Brain pericyte (primary cell): ENCODE measurements at regions not wholly inside any gene's neighbourhood (a gene's known extent, or its start where the extent isn't known, plus 50 kb on each side); places are given as distances from the start of the nearest gene placed in this dataset.
"Not testable (repeated sequence)": the region's sequence is repeated elsewhere in the genome, so short reads cannot be mapped to it uniquely, and the experiment has no call there.

Experiments
- DNase-seq: peaks from one replicate; pipeline ENCODE4 v3.0.0-alpha.2; 2012; ENCODE audit warnings: low read depth, low spot score

- DNase-seq, result no peak
Observed at GRCh38 chr6:92160226-92160625, 1259.1 kb downstream of the EPHA7 start.

DNA sequence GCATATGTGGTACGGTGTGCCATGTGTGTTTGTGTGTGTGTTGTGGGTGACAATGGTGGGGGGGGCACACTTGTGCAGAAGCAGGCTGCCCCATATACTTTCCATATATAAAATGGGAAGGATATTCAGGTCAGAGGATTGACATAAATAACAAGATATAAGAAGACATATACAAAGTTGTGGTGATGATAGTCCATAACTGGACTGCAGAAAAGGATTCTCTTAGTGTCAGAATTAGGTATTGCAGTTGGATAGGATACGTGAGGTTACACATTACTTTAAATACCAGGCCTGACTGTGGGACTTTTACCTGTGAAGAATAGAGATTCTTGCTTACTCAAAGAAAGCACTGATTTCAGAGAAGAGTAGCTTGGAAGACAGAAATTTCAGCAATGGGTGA is 1260.3 kb downstream of the EPHA7 start:
- DNase-seq, result no peak

- DNase-seq, result no peak
Observed at GRCh38 chr6:92150553-92150952, 1268.8 kb downstream of the EPHA7 start.

DNA sequence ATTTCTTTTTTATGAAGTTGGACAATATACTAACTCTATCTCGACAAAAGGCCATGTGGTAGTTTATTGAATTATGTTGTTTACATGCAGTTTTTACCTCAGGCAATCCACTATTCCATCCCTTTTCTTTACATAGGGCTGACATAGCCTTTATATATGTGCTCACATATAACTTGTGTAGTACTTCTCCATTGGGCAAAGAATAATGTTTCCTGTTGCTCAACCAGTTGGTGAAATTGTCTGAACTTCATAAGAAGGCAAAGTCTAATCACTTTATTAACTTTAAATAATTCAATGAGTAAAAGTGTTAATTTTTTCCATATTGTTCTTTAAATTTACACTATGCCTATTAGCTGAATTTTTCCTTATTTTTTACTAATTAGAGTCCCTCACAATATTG is 1272.1 kb downstream of the EPHA7 start:
- DNase-seq, result no peak

DNA sequence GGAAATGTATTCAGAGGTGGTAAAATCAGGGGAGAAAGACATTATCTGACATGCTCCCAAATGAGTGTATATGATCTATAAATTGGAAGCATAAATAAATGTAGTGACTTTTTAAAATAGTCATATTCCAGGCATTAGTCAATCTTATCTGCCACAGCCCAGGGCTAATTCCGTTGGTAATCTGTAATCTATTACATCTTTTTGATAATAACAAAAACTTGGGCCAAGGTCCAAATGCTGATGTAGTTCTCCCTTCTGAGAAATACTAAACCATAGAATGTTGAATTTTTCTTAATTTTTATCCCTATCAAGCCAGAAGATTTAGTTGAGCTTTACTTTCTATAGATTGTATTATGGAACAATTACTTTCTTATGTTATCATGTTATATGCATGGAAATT is 1279.8 kb downstream of the EPHA7 start:
- DNase-seq, result no peak

DNA sequence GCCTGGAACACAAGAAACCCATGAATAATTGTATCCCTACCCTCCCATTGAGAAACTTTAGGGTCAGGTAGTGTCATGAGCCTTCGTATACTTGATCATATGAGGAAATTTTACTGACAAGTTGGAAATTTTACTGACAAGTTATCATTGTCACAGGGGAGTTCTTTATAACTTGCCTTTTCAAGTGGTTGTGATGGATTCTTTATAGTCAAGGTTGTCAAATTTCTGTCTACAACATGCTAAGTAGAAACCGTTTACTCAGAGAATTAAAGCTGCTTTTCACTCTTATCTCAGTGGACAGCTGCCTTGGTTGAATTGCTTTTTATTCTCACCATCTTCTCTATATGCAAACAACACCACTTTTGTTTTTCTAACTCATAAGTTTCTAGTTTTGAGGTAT is 1286.4 kb downstream of the EPHA7 start:
- no peak for DNase-seq

DNA sequence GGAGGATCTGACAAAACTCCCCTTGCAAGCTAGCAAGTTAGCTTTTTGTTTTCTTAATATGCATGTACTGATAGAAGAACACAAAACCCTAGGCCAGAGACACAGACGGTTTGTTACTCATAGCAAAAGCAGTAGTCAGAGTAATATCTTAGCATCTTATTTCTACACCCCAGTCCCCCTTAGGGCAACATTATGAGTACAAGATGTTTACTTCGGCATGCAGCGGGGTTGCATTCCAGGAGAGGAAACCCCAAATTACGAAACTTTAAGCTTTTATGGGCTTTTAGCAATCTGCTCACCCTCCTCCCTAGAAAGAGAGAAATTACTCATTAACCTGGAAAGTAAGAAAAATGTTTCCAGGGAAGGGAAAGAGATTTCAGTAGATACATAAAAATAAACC is 1286.9 kb downstream of the EPHA7 start:
- DNase-seq, result no peak

GRCh38 chr6:92130944-92131343 is 1288.4 kb downstream of the EPHA7 start:
- no peak for DNase-seq

GRCh38 chr6:92126983-92127382 is 1292.4 kb downstream of the EPHA7 start:
- no peak for DNase-seq

DNA sequence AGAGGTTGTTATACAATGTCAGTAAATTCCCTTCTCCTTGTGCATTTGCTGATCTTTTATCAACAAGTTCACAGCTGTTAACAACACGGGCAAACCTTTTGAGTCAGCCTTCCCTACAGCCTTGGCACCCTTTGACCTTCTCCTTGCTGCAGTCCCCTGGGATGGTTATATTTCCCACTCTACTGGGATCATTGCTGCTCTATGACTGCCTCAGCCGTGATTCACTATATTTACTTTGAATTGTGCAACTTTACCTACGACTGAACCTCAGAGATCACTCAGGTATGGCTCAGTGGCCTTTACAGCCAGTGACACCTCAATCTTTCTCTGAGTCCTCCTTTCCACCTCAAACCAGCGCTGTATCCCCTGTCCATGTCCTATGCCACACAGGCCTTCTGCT is 1293.3 kb downstream of the EPHA7 start:
- no peak for DNase-seq

DNA sequence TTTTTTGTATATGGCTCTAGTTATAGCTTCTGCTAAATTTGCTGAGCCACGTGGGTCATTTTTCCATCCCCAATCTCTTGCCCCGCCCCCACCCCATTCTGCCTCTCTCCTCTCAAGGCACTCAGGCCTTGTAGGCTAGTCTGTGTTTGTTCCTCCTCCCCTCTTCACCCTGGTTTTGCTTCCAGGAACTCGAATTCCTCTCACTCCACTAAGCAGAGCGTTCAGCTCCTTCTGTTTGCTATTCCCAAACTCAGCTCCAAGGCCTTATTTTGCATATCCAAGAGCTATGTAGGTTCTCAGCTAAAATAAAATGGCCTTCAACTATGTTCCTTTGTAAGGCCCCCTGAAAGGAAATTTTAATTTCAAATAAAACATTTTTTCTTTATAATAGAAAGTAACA is 1293.7 kb downstream of the EPHA7 start:
- no peak for DNase-seq

DNA sequence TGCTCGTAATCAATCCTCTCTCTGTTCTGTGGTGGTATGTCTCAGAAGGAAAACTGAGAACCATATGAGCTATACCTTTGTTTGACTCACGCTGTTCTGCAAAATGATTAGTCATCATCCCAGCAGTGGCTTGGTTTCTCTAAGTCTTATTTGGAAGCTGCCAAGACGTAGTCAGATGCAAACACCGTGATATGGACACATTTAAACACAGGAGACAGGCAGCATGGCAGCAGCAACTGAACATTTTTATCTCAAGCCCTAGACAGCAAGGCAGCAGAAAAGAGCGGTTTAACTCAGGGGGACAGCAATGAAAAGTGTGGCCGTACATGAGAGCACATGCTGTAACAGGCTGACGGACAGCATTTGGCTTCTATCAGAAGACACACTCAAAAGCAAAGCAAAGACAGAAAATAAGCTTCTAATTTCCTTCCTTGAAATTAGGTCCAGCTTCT is 1295.1 kb downstream of the EPHA7 start:
- DNase-seq, result peak; percentile 2

GRCh38 chr6:92122746-92123145 is 1296.6 kb downstream of the EPHA7 start:
- DNase-seq, result no peak

GRCh38 chr6:92121228-92121627 is 1298.1 kb downstream of the EPHA7 start:
- no peak for DNase-seq

DNA sequence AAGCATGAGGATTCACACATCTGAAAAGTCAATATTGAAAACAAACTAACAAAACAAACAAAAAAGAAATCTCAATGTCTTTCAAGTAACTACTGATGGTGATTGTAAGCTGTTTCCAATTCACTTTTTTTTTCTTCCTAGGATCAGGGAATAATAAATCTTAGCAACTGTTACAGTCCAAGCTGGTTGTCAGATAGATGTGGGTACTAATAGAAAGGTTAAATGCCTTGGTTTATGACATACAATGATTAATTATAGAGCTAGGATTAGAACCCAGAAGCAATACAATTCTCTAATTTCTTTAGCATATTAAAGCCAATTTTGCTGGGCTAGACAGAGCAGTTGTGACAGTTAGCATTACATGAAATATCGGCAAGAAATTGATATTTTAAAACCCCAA is 1301.6 kb downstream of the EPHA7 start:
- no peak for DNase-seq

GRCh38 chr6:92114797-92115196 is 1304.6 kb downstream of the EPHA7 start:
- DNase-seq, result no peak

DNA sequence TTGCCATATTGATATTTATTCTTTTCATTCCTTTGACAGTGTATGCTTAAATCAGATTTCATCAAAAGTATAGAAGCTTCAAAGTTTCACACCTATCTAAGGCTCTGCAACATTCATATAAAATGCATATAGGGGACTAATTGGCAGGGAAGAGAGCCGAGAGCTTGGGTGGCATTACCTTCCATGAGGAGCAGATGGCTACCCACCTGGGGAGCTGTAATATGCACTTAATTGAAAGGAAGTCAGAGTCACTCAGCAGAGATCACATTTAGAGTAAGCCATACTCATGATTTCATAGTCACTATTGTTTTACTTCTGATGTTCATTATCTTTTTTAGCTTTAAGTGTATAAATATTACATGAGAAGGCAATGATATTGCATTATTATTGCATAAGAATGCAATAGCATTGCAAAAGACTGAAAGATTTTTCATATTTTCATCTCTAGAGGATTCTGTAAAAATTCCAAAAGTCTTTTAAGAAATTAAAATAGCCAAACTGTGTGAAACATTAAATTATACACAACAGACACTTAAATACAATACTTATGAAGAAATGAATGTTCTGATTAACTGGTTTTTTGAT is 1305.2 kb downstream of the EPHA7 start:
- DNase-seq, result no peak

DNA sequence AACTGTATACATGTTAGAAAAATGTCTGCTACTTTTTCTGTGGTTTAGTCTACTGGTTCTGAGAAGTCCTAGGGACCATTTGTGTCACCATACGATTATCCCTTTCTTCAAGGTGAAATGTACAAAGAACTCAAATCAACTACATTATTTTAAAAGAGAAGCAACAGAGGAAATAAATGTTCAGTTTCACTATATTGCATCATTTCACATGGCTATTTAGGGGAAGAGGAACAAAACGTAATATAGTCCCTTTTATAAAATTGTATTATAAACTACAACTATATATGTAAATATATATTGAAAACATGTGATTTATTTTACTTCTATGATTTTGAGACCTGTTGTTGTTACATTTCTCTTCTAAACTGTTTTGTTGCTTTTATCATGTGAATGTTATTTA is 1308.0 kb downstream of the EPHA7 start:
- no peak for DNase-seq

DNA sequence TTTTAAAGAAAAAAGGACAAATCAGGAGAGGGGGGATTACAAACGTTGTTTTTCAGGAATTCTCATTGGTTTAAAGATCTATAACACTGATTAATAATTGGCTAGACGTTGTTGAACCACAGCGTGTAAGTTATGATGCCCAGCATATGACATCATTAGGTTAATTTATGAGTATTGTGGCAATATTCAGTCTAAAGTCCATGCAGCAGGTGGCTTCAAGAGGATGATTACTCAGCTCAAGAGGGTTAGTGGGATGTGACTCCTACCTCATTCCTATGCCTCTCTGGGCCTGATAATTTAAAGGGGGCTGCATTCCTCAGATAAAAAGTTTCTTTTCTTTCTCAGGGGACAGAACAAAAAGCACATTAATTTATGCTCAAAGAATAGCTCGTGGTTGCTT is 1309.0 kb downstream of the EPHA7 start:
- no peak for DNase-seq

GRCh38 chr6:92109956-92110355 is 1309.4 kb downstream of the EPHA7 start:
- DNase-seq, result no peak

GRCh38 chr6:92109256-92109655 is 1310.1 kb downstream of the EPHA7 start:
- no peak for DNase-seq

GRCh38 chr6:92086750-92087149 is 1332.6 kb downstream of the EPHA7 start:
- no peak for DNase-seq

DNA sequence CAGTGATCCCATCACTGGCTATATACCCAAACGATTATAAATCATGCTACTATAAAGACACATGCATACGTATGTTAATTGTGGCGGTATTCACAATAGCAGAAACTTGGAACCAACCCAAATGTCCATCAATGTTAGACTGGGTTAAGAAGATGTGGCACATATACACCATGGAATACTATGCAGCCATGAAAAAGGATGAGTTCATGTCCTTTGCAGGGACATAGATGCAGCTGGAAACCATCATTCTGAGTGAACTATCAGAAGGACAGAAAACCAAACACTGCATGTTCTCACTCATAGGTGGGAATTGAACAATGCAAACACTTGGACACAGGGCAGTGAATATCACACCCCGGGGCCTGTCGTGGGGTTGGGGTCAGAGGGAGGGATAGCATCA is 1335.4 kb downstream of the EPHA7 start:
- DNase-seq, result not testable (repeated sequence)

DNA sequence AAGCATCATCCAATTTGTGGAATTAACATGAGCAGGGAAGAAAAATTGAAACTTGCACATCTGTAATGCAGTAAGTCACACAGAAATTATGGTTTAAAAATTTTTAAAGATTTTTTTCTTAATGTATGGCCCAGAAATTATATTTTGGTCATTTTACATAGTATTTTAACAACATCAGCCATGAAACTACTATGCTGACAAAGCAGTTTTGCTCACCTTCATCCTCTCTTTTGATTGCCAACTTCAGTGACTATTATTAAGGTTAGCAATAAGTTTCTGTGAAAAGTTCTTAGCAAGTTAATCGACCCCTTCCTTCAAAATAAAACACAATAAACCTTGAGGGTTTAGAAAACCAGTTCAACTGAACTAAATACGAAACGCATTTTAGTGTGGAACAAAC is 1347.0 kb downstream of the EPHA7 start:
- DNase-seq, result no peak
